ENCODE measurements at regions not wholly inside any gene's neighbourhood (a gene's known extent, or its start where the extent isn't known, plus 50 kb on each side); places are given as distances from the start of the nearest gene placed in this dataset.

- TF ChIP-seq, protein P1, sequence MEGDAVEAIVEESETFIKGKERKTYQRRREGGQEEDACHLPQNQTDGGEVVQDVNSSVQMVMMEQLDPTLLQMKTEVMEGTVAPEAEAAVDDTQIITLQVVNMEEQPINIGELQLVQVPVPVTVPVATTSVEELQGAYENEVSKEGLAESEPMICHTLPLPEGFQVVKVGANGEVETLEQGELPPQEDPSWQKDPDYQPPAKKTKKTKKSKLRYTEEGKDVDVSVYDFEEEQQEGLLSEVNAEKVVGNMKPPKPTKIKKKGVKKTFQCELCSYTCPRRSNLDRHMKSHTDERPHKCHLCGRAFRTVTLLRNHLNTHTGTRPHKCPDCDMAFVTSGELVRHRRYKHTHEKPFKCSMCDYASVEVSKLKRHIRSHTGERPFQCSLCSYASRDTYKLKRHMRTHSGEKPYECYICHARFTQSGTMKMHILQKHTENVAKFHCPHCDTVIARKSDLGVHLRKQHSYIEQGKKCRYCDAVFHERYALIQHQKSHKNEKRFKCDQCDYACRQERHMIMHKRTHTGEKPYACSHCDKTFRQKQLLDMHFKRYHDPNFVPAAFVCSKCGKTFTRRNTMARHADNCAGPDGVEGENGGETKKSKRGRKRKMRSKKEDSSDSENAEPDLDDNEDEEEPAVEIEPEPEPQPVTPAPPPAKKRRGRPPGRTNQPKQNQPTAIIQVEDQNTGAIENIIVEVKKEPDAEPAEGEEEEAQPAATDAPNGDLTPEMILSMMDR (IDR thresholded peaks at IDR 0.05; ENCODE audit: insufficient read depth, low read length, missing control alignments) = no peak
- H3K4me3 ChIP-seq (ENCODE audit: low read depth, low read length) = no peak overlapping the region
- ChIA-PET POLR2A (no interaction called here), CTCF (no interaction called here)
- DNase-seq (ENCODE audit: low read depth, low spot score) = no peak
These were observed 52.8 kb upstream of the TGIF1 start for GRCh38 chr18:3397031-3397750.

DNA sequence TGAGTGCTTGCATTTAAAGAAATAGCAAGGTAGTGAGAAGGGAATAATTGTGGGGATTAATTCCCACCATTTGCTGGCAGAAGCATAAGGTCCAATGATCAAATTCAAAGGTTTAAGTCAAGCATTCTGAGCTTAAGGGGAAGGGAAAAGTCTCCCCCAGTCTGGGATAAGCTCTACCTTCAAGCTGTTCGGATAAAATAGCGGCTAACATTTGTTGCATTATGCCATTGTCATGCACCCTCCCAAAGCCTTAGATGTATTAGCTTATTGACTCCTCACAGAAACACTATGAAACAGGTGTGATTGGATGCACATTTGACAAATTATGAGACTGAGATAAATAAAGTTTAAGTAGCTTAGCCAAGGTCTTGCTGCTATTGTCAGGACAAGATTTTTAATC lies 52.2 kb upstream of the TGIF1 start:
- TF ChIP-seq, protein P1 (IDR thresholded peaks at IDR 0.05; ENCODE audit: insufficient read depth, low read length, missing control alignments) = no peak
- ChIA-PET CTCF (interaction anchor here (1.1 kb wide), 1 partner anchor 23 kb away, joined by 3 read pairs; no protein-coding TSS in a partner anchor), POLR2A (no interaction called here)
- no peak overlapping the region for H3K4me3 ChIP-seq (ENCODE audit: low read depth, low read length)
- no peak for DNase-seq (ENCODE audit: low read depth, low spot score)

All from AG04449 (cell line).